GM20431 (cell line): ENCODE measurements at regions not wholly inside any gene's neighbourhood (a gene's known extent, or its start where the extent isn't known, plus 50 kb on each side); places are given as distances from the start of the nearest gene placed in this dataset.
"Not testable (repeated sequence)": the region's sequence is repeated elsewhere in the genome, so short reads cannot be mapped to it uniquely, and the experiment has no call there.

Source experiments
- in situ Hi-C: fragments of 300-500 bp; cut with MseI, MboI; formaldehyde crosslinking; loops from one replicate; pipeline ENCODE4 v1.15.0; 2020; ENCODE audit warnings: low sequenced_read_pairs; ENCODE audit not compliant: unreplicated experiment

GRCh38 chr13:79612604-79613003, 131.6 kb downstream of the NDFIP2 start:
- in situ Hi-C loops, result no loop called here

- in situ Hi-C loops, result not testable (repeated sequence)
These were observed 126.9 kb downstream of the NDFIP2 start for GRCh38 chr13:79607895-79608294.
